ENCODE measurements at regions not wholly inside any gene's neighbourhood (a gene's known extent, or its start where the extent isn't known, plus 50 kb on each side); places are given as distances from the start of the nearest gene placed in this dataset.

DNA sequence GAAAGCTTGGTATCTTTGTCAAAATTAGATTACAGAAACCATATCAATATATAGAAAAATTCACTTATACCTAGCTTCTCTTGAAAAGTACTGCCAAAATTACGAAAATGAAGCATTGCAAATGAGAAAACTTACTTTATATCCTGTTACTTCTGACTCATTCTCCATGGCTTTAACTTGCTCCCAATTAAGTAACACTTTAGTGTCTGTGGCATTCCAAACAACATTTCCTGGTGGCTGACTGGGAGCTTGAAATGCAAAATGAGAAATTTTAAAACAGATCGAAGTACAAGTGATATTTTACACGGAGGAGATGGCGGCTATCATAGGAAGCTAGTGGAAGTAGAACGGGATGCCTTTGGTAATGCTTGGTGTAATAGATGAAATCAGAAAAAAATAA is 347.3 kb downstream of the CNTN3 start:
- TF ChIP-seq POLR2A (IDR thresholded peaks at IDR 0.05; ENCODE audit: low read depth, low read length) (no peak), HDGF (IDR thresholded peaks at IDR 0.05) (no peak), JUNB (IDR thresholded peaks at IDR 0.05) (no peak), TCF12 (IDR thresholded peaks at IDR 0.05; ENCODE audit: low read depth, low read length) (no peak), CREM (IDR thresholded peaks at IDR 0.05; ENCODE audit: low read depth) (no peak), MEF2B (IDR thresholded peaks at IDR 0.05; ENCODE audit: partially characterized antibody, poor library complexity, severe bottlenecking) (no peak), POLR2AphosphoS5 (IDR thresholded peaks at IDR 0.05; ENCODE audit: low read length) (no peak), MEF2A (IDR thresholded peaks at IDR 0.05; ENCODE audit: insufficient read depth, low read depth, low read length) (no peak), EZH2 (IDR thresholded peaks at IDR 0.05; ENCODE audit: borderline replicate concordance, control insufficient read depth, low read depth, low read length) (no peak)
- TF ChIP-seq, protein P1, sequence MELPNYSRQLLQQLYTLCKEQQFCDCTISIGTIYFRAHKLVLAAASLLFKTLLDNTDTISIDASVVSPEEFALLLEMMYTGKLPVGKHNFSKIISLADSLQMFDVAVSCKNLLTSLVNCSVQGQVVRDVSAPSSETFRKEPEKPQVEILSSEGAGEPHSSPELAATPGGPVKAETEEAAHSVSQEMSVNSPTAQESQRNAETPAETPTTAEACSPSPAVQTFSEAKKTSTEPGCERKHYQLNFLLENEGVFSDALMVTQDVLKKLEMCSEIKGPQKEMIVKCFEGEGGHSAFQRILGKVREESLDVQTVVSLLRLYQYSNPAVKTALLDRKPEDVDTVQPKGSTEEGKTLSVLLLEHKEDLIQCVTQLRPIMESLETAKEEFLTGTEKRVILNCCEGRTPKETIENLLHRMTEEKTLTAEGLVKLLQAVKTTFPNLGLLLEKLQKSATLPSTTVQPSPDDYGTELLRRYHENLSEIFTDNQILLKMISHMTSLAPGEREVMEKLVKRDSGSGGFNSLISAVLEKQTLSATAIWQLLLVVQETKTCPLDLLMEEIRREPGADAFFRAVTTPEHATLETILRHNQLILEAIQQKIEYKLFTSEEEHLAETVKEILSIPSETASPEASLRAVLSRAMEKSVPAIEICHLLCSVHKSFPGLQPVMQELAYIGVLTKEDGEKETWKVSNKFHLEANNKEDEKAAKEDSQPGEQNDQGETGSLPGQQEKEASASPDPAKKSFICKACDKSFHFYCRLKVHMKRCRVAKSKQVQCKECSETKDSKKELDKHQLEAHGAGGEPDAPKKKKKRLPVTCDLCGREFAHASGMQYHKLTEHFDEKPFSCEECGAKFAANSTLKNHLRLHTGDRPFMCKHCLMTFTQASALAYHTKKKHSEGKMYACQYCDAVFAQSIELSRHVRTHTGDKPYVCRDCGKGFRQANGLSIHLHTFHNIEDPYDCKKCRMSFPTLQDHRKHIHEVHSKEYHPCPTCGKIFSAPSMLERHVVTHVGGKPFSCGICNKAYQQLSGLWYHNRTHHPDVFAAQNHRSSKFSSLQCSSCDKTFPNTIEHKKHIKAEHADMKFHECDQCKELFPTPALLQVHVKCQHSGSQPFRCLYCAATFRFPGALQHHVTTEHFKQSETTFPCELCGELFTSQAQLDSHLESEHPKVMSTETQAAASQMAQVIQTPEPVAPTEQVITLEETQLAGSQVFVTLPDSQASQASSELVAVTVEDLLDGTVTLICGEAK (IDR thresholded peaks at IDR 0.05; ENCODE audit: borderline replicate concordance): no peak
- TF ChIP-seq, protein P2, sequence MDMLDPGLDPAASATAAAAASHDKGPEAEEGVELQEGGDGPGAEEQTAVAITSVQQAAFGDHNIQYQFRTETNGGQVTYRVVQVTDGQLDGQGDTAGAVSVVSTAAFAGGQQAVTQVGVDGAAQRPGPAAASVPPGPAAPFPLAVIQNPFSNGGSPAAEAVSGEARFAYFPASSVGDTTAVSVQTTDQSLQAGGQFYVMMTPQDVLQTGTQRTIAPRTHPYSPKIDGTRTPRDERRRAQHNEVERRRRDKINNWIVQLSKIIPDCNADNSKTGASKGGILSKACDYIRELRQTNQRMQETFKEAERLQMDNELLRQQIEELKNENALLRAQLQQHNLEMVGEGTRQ (IDR thresholded peaks at IDR 0.05; ENCODE audit: borderline replicate concordance, low read depth, low read length): no peak
- TF ChIP-seq, protein P3, sequence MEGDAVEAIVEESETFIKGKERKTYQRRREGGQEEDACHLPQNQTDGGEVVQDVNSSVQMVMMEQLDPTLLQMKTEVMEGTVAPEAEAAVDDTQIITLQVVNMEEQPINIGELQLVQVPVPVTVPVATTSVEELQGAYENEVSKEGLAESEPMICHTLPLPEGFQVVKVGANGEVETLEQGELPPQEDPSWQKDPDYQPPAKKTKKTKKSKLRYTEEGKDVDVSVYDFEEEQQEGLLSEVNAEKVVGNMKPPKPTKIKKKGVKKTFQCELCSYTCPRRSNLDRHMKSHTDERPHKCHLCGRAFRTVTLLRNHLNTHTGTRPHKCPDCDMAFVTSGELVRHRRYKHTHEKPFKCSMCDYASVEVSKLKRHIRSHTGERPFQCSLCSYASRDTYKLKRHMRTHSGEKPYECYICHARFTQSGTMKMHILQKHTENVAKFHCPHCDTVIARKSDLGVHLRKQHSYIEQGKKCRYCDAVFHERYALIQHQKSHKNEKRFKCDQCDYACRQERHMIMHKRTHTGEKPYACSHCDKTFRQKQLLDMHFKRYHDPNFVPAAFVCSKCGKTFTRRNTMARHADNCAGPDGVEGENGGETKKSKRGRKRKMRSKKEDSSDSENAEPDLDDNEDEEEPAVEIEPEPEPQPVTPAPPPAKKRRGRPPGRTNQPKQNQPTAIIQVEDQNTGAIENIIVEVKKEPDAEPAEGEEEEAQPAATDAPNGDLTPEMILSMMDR (IDR thresholded peaks at IDR 0.05 in 2 of 3, conservative IDR thresholded peaks at IDR 0.05 in 1 of 3; ENCODE audit: control insufficient read depth in 2 of 3, extremely low read depth in 1 of 3, insufficient read depth in 1 of 3, low read depth in 3 of 3, low read length in 3 of 3): no peak
- TF ChIP-seq, protein P4, sequence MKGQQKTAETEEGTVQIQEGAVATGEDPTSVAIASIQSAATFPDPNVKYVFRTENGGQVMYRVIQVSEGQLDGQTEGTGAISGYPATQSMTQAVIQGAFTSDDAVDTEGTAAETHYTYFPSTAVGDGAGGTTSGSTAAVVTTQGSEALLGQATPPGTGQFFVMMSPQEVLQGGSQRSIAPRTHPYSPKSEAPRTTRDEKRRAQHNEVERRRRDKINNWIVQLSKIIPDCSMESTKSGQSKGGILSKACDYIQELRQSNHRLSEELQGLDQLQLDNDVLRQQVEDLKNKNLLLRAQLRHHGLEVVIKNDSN (IDR thresholded peaks at IDR 0.05; ENCODE audit: borderline replicate concordance, extremely low read length, insufficient read depth, low read depth, low read length): no peak

All from GM12878 (cell line).